Esophagus squamous epithelium (tissue), 5 donors: ENCODE measurements at regions not wholly inside any gene's neighbourhood (a gene's known extent, or its start where the extent isn't known, plus 50 kb on each side); places are given as distances from the start of the nearest gene placed in this dataset.

Experiments used
- DNase-seq: peaks from one replicate; lab custom pipeline; 2025; lab: John Stamatoyannopoulos, UW
- H3K27ac ChIP-seq, 4 donors: fragments of 200-600 bp; sonication (generic); one replicate each; pipeline ENCODE4 v1.5.1; 2016 to 2019; ENCODE audit warnings: mild to moderate bottlenecking in 1 of 4
- H3K27me3 ChIP-seq, 4 donors: fragments of 200-600 bp; sonication (generic); 1 replicate in 3 of 4; 2 replicates in 1 of 4; pipeline versions ENCODE4 v1.5.1 to v1.6.0; 2017 to 2021; ENCODE audit warnings: antibody characterized with exemption in 1 of 4
- H3K36me3 ChIP-seq, 3 donors: fragments of 200-600 bp; sonication (generic); one replicate each; pipeline ENCODE4 v1.5.1; 2016 to 2019
- H3K4me1 ChIP-seq, 3 donors: fragments of 200-600 bp; sonication (generic); one replicate each; pipeline ENCODE4 v1.5.1; 2017 to 2019
- H3K4me3 ChIP-seq, 4 donors: fragments of 200-600 bp; sonication (generic); 1 replicate in 3 of 4; 2 replicates in 1 of 4; pipeline ENCODE4 v1.5.1; 2016 to 2019; ENCODE audit warnings: mild to moderate bottlenecking in 2 of 4, moderate library complexity in 1 of 4
- H3K9me3 ChIP-seq, 3 donors: fragments of 200-600 bp; sonication (generic); one replicate each; pipeline ENCODE4 v1.5.1; 2016 to 2019
- CTCF ChIP-seq, 6 experiments: fragments of 450-650 bp in 4 of 6; fragments of 200-600 bp in 2 of 6; sonication (generic) in 2 of 6; IDR thresholded peaks; one replicate each; pipeline ENCODE4 v1.5.1; 2016 to 2019; ENCODE audit warnings: antibody characterized with exemption in 6 of 6, mild to moderate bottlenecking in 4 of 6, moderate library complexity in 4 of 6
- POLR2A ChIP-seq, 4 donors: fragments of 450-650 bp; IDR thresholded peaks; one replicate each; pipeline ENCODE4 v1.6.1; 2017; ENCODE audit warnings: antibody characterized with exemption in 4 of 4, mild to moderate bottlenecking in 4 of 4, moderate library complexity in 3 of 4
- WGBS, 2 donors: methylation state at CpG; one replicate each; pipeline ENCODE4 v1.1.5; 2018; 5-methylcytosine and 5-hydroxymethylcytosine counted together
- intact Hi-C: fragments of 100-400 bp; cut with DNase I; formaldehyde crosslinking; loops from one replicate; pipeline ENCODE4 v1.15.0; 2022
- donor health status: DM: yes; HTN: yes; CAD: no.

- 50 to 68% methylated on average over 3 of the region's 3 CpGs for WGBS, 2 donors
- Histone ChIP-seq H3K4me1 (no peaks in the 10 kb centered on the region), H3K4me3 (no peak overlapping the region), H3K36me3 (no peaks in the 10 kb centered on the region), H3K9me3 (peaks cover 0 to 13% (median 7%) of the 10 kb centered on the region in 3 donors), H3K27ac (no peak overlapping the region), H3K27me3 (no peaks in the 10 kb centered on the region)
- intact Hi-C loops = no loop called here
- no peak for DNase-seq
- TF ChIP-seq CTCF (IDR thresholded peaks at IDR 0.05) (no peak), POLR2A (IDR thresholded peaks at IDR 0.05) (no peak)
Measured at GRCh38 chr7:42315103-42315502, 78.1 kb upstream of the GLI3 start.

- Histone ChIP-seq H3K36me3 (no peaks in the 10 kb centered on the region), H3K27ac (no peak overlapping the region), H3K4me1 (no peaks in the 10 kb centered on the region), H3K27me3 (no peaks in the 10 kb centered on the region), H3K9me3 (peaks cover 0 to 13% (median 7%) of the 10 kb centered on the region in 3 donors), H3K4me3 (no peak overlapping the region)
- 67 to 82% methylated on average over 1 of the region's 1 CpG for WGBS, 2 donors
- TF ChIP-seq CTCF (IDR thresholded peaks at IDR 0.05) = no peak
- no peak for TF ChIP-seq POLR2A (IDR thresholded peaks at IDR 0.05)
- no peak for DNase-seq
- intact Hi-C loops = no loop called here
Measured at GRCh38 chr7:42314696-42315095, 77.7 kb upstream of the GLI3 start.

DNA sequence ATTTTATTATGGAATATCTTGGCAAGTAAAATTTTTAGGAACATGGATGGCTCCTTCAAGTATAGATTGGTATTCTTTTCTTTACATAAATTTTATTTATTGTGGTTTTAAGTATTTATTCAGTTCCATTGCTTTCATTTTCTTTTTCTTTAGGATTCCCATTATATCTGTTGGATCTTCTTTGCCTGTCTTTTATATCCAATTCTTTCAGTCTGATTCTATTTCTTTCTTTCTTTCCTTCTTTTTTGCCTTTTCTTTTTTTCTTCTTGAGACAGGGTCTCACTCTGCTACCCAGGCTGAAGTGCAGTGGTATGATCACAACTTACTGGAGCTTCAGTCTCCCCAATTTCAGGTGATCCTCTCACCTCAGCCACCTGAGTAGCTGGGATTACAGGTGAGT lies 74.2 kb upstream of the GLI3 start:
- intact Hi-C loops = no loop called here
- Histone ChIP-seq H3K9me3 (peaks cover 0 to 13% (median 7%) of the 10 kb centered on the region in 3 donors), H3K36me3 (no peaks in the 10 kb centered on the region), H3K27me3 (no peaks in the 10 kb centered on the region), H3K4me1 (no peaks in the 10 kb centered on the region), H3K4me3 (no peak overlapping the region), H3K27ac (no peak overlapping the region)
- no peak for DNase-seq
- TF ChIP-seq POLR2A (IDR thresholded peaks at IDR 0.05) (no peak), CTCF (IDR thresholded peaks at IDR 0.05) (no peak)

GRCh38 chr7:42292991-42293521 lies 56.0 kb upstream of the GLI3 start:
- no peak for TF ChIP-seq POLR2A (IDR thresholded peaks at IDR 0.05)
- TF ChIP-seq CTCF (IDR thresholded peaks at IDR 0.05) = no peak
- WGBS, 2 donors = 39 to 40% methylated on average over 8 of the region's 8 CpGs
- Histone ChIP-seq H3K36me3 (no peaks in the 10 kb centered on the region), H3K4me1 (peaks cover 0 to 9% (median 0%) of the 10 kb centered on the region in 3 donors), H3K9me3 (no peaks in the 10 kb centered on the region), H3K4me3 (no peak overlapping the region), H3K27me3 (peaks cover 0 to 7% (median 0%) of the 10 kb centered on the region in 4 donors), H3K27ac (no peak overlapping the region)
- DNase-seq = no peak
- intact Hi-C loops = no loop called here

- TF ChIP-seq POLR2A (IDR thresholded peaks at IDR 0.05) (no peak), CTCF (IDR thresholded peaks at IDR 0.05) (no peak)
- H3K27me3 ChIP-seq = peaks cover 0 to 7% (median 0%) of the 10 kb centered on the region in 4 donors
- WGBS, 2 donors = 78 to 80% methylated on average over 1 of the region's 1 CpG
Measured at GRCh38 chr7:42289473-42289872, 52.5 kb upstream of the GLI3 start.

More at GRCh38 chr7:42289473-42289872, 52.5 kb upstream of the GLI3 start:
- Histone ChIP-seq H3K4me1 (peaks cover 0 to 13% (median 0%) of the 10 kb centered on the region in 3 donors), H3K36me3 (no peaks in the 10 kb centered on the region), H3K9me3 (no peaks in the 10 kb centered on the region), H3K4me3 (no peak overlapping the region), H3K27ac (no peak overlapping the region)
- intact Hi-C loops = no loop called here
- DNase-seq = no peak
